ENCODE measurements at regions not wholly inside any gene's neighbourhood (a gene's known extent, or its start where the extent isn't known, plus 50 kb on each side); places are given as distances from the start of the nearest gene placed in this dataset.

- no peak overlapping the region for H3K4me3 Mint-ChIP-seq
- TF ChIP-seq REST (IDR thresholded peaks at IDR 0.05; ENCODE audit: unreplicated experiment) (no peak), STAT1 (IDR thresholded peaks at IDR 0.05; ENCODE audit: unreplicated experiment) (no peak), CTCF (conservative IDR thresholded peaks at IDR 0.05; ENCODE audit: low read depth in 2 of 2) (no peak), EZH2 (IDR thresholded peaks at IDR 0.05; ENCODE audit: low read depth, unreplicated experiment) (no peak), ZNF114 (CRISPR knock-in tag; IDR thresholded peaks at IDR 0.05) (no peak), ZNF331 (CRISPR knock-in tag; IDR thresholded peaks at IDR 0.05; ENCODE audit: low read depth) (no peak), EZH2phosphoT487 (IDR thresholded peaks at IDR 0.05; ENCODE audit: unreplicated experiment) (no peak), ZNF462 (CRISPR knock-in tag; IDR thresholded peaks at IDR 0.05) (no peak), ETS1 (IDR thresholded peaks at IDR 0.05) (no peak), NANOG (IDR thresholded peaks at IDR 0.05; ENCODE audit: borderline replicate concordance) (no peak), JUNB (IDR thresholded peaks at IDR 0.05; ENCODE audit: unreplicated experiment) (no peak), POLR2AphosphoS5 (IDR thresholded peaks at IDR 0.05; ENCODE audit: low read depth) (no peak), CREB1 (CRISPR knock-in tag; IDR thresholded peaks at IDR 0.05; ENCODE audit: low read depth) (no peak)
- no peaks in the 10 kb centered on the region for H4K20me1 ChIP-seq (replicated peaks; ENCODE audit: insufficient read depth)
- no peak for ATAC-seq
- no peaks in the 10 kb centered on the region for H3K27me3 Mint-ChIP-seq (ENCODE audit: insufficient read depth, low read depth, poor library complexity)
- H3K27ac ChIP-seq (ENCODE audit: low read depth): no peak overlapping the region
- H3K27ac Mint-ChIP-seq: no peak overlapping the region
- no peaks in the 10 kb centered on the region for H3F3A ChIP-seq (replicated peaks; ENCODE audit: low read depth)
- H3K9me3 Mint-ChIP-seq: no peaks in the 10 kb centered on the region
- H3K79me2 ChIP-seq (replicated peaks; ENCODE audit: insufficient read depth): no peaks in the 10 kb centered on the region
- no peak for DNase-seq (ENCODE audit: low spot score)
- H3K4me3 ChIP-seq: no peak overlapping the region
- H3K4me2 ChIP-seq: no peak overlapping the region
- H3K9me2 ChIP-seq (ENCODE audit: insufficient read depth): no peaks in the 10 kb centered on the region
- H3K4me1 ChIP-seq (ENCODE audit: insufficient read depth): no peaks in the 10 kb centered on the region
- no peaks in the 10 kb centered on the region for H3K36me3 ChIP-seq (ENCODE audit: insufficient read depth)
- no peaks in the 10 kb centered on the region for H3K27me3 ChIP-seq (ENCODE audit: insufficient read depth)
- H2AFZ ChIP-seq: no peak overlapping the region
- no peaks in the 10 kb centered on the region for H3K36me3 Mint-ChIP-seq (ENCODE audit: low read depth)
- no peaks in the 10 kb centered on the region for H3K4me1 Mint-ChIP-seq
Measured at GRCh38 chr13:112259511-112259910, 116.6 kb upstream of the SPACA7 start.

All from GM23338 (cell line).